ENCODE measurements at regions not wholly inside any gene's neighbourhood (a gene's known extent, or its start where the extent isn't known, plus 50 kb on each side); places are given as distances from the start of the nearest gene placed in this dataset.

DNA sequence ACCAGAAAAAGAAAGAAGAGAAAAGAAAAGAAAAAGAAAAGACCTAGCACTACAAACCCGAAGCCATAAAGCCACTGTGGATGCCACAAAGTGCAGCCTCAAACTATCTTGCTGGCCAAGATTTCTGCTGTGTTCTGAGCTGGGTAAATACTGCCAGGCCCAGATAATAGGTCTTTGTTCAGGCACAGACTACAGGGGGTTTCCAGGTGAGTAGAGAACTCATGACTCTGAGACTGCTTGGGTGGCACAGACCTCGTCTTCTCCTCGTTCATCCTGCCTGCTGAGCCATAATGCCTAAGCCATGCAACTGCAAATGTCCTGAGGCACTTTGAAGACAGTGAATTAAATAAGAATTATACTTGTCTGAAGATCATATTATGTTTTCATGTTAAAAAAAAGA is 651.8 kb downstream of the LMO4 start:
- TF ChIP-seq CTCF (conservative IDR thresholded peaks at IDR 0.05; ENCODE audit: low read depth, low read length) (no peak), EZH2 (IDR thresholded peaks at IDR 0.05; ENCODE audit: borderline replicate concordance, low read depth, low read length, poor library complexity, severe bottlenecking) (no peak)

Measured in A673 (cell line).